Memory B cell (primary cell): ENCODE measurements at regions not wholly inside any gene's neighbourhood (a gene's known extent, or its start where the extent isn't known, plus 50 kb on each side); places are given as distances from the start of the nearest gene placed in this dataset.
A peak's percentile ranks its signal among the peaks of the same experiment; 100 is the strongest.

Source experiments
- ATAC-seq: fragments of 150-1000 bp; cut with Tn5 transposase; 2 replicates; pipeline ENCODE4 v1.10.0; 2021; ENCODE audit warnings: low read depth, mild to moderate bottlenecking, moderate library complexity
- DNase-seq, 2 donors: peaks; one replicate each; pipeline ENCODE4 v3.0.0; 2022; ENCODE audit warnings: low spot score in 2 of 2
- H3K27ac Mint-ChIP-seq: one replicate; pipeline ENCODE4 v1.8.0; 2022; ENCODE audit warnings: mild to moderate bottlenecking, moderate library complexity, mixed read lengths
- H3K27me3 Mint-ChIP-seq: one replicate; pipeline ENCODE4 v1.8.0; 2022; ENCODE audit warnings: mixed read lengths
- H3K36me3 Mint-ChIP-seq: one replicate; pipeline ENCODE4 v1.8.0; 2022; ENCODE audit warnings: mild to moderate bottlenecking, mixed read lengths
- H3K4me1 Mint-ChIP-seq: one replicate; pipeline ENCODE4 v1.8.0; 2022; ENCODE audit warnings: mixed read lengths
- H3K4me3 Mint-ChIP-seq: one replicate; pipeline ENCODE4 v1.8.0; 2022; ENCODE audit warnings: mild to moderate bottlenecking, moderate library complexity, mixed read lengths
- H3K9me3 Mint-ChIP-seq: one replicate; pipeline ENCODE4 v1.8.0; 2022; ENCODE audit warnings: mixed read lengths

GRCh38 chr12:124386661-124387527 is 92.0 kb downstream of the RFLNA start:
- DNase-seq (no peak), ATAC-seq (no peak)
- Mint-ChIP-seq H3K36me3 (no peaks in the 10 kb centered on the region), H3K27ac (no peak overlapping the region), H3K4me3 (no peak overlapping the region), H3K4me1 (peaks cover 17% of the 10 kb centered on the region), H3K9me3 (no peaks in the 10 kb centered on the region), H3K27me3 (no peaks in the 10 kb centered on the region)

- no peaks in the 10 kb centered on the region for H3K9me3 Mint-ChIP-seq
- DNase-seq = no peak
Observed at GRCh38 chr12:124386059-124386458, 91.2 kb downstream of the RFLNA start.

GRCh38 chr12:124385219-124385969 is 90.5 kb downstream of the RFLNA start:
- no peaks in the 10 kb centered on the region for H3K9me3 Mint-ChIP-seq
- H3K27ac Mint-ChIP-seq = no peak overlapping the region
- peaks cover 5% of the 10 kb centered on the region for H3K36me3 Mint-ChIP-seq
- ATAC-seq = no peak
- H3K27me3 Mint-ChIP-seq = no peaks in the 10 kb centered on the region
- H3K4me3 Mint-ChIP-seq = no peak overlapping the region
- no peak for DNase-seq
- H3K4me1 Mint-ChIP-seq = peaks cover 13% of the 10 kb centered on the region

More at GRCh38 chr12:124386059-124386458, 91.2 kb downstream of the RFLNA start:
- Mint-ChIP-seq H3K27me3 (no peaks in the 10 kb centered on the region), H3K27ac (no peak overlapping the region), H3K4me3 (no peak overlapping the region), H3K36me3 (peaks cover 3% of the 10 kb centered on the region), H3K4me1 (peaks cover 14% of the 10 kb centered on the region)
- no peak for ATAC-seq

- Mint-ChIP-seq H3K36me3 (peaks cover 7% of the 10 kb centered on the region), H3K27ac (no peak overlapping the region), H3K9me3 (no peaks in the 10 kb centered on the region), H3K27me3 (no peaks in the 10 kb centered on the region), H3K4me3 (no peak overlapping the region), H3K4me1 (peaks cover 7% of the 10 kb centered on the region)
- DNase-seq (no peak), ATAC-seq (no peak)
Observed at GRCh38 chr12:124384299-124384894, 89.5 kb downstream of the RFLNA start.

- Mint-ChIP-seq H3K4me3 (no peak overlapping the region), H3K36me3 (peaks cover 10% of the 10 kb centered on the region), H3K27ac (no peak overlapping the region), H3K27me3 (no peaks in the 10 kb centered on the region), H3K4me1 (peaks cover 7% of the 10 kb centered on the region), H3K9me3 (no peaks in the 10 kb centered on the region)
- ATAC-seq = no peak
- no peak for DNase-seq
Observed at GRCh38 chr12:124383028-124383427, 88.1 kb downstream of the RFLNA start.

GRCh38 chr12:124381456-124382296 is 86.8 kb downstream of the RFLNA start:
- H3K36me3 Mint-ChIP-seq = peaks cover 12% of the 10 kb centered on the region
- no peaks in the 10 kb centered on the region for H3K9me3 Mint-ChIP-seq
- no peaks in the 10 kb centered on the region for H3K27me3 Mint-ChIP-seq
- H3K4me1 Mint-ChIP-seq = peaks cover 7% of the 10 kb centered on the region
- no peak overlapping the region for H3K4me3 Mint-ChIP-seq
- no peak overlapping the region for H3K27ac Mint-ChIP-seq
- DNase-seq = no peak
- ATAC-seq = no peak

DNA sequence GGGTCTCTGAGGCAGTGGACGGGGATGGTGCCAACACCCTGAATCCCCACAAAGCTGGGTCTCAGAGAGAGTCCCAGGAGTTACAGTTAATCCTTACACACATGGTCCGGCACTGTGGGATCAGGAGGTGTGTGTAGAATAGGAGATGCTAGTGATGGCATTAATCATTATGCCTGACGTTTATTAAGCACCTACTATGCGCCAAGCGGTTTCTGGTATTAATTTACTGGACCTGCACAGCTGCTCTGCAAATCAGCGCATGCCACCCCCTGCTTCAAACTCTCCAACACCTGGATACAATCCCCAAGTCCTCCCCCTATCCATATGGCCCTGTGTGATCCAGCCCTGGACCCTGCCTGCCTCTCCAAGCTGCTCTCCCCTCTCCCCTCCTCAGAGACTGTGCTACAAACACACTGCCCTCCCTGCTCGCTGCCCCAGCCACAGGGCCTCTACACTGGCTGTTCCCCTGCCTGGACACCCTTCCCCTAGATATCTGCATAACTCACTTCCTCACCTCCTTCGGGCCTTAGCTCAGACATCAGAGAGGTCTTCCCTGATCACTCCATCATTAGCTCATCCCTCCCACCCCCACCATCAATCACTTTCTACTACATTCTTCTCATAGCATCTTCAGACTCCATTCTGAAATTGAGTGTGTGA is 86.0 kb downstream of the RFLNA start:
- H3K27me3 Mint-ChIP-seq = no peaks in the 10 kb centered on the region
- peak overlapping the region; percentile 28 for H3K27ac Mint-ChIP-seq
- H3K36me3 Mint-ChIP-seq = peaks cover 12% of the 10 kb centered on the region
- no peak for DNase-seq
- H3K4me3 Mint-ChIP-seq = no peak overlapping the region
- ATAC-seq = no peak
- peaks cover 9% of the 10 kb centered on the region for H3K4me1 Mint-ChIP-seq
- no peaks in the 10 kb centered on the region for H3K9me3 Mint-ChIP-seq

DNA sequence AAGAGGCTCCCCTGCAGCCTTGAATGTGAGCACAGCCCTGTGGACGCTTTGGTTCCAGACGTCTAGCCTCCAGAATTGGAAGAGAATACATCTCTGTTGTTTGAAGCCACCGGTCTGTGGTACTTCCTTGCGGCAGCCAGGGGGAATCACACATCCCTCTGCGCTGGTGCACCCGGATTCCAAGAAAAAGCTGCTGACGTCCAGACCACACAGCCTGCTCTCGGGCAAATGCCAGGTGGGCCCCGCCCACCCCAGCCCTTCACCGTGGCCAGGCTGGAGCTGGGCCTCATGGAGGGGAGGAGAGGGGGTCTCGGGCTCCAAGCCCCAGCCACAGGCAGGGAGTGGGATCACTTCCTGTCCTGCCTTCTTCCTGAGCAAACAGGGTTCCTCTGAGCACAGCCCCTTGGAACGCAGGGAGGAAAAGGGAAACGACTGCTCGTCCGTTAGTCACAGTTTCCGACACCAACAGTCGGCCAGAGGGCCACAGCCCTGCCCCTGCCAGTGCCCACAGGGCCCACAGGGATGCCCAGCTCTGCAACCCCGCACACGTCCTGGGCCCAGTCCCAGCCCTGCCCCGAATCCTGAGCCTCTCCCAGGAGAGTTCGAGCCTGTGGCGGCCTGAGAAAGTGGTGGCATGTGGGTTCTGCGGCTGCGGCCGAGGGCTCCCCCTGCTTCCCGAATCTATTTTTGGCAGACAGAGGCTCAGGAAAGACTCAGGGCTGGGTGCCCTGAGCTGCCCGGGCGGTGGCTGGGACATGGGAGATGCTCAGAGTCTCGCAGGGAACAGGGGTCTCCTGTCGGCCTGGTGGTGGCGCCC is 85.3 kb downstream of the RFLNA start:
- no peak overlapping the region for H3K27ac Mint-ChIP-seq

GRCh38 chr12:124379379-124379937 is 84.6 kb downstream of the RFLNA start:
- H3K9me3 Mint-ChIP-seq = no peaks in the 10 kb centered on the region
- H3K27me3 Mint-ChIP-seq = no peaks in the 10 kb centered on the region
- H3K4me3 Mint-ChIP-seq = no peak overlapping the region
- H3K36me3 Mint-ChIP-seq = peaks cover 12% of the 10 kb centered on the region
- no peak overlapping the region for H3K27ac Mint-ChIP-seq
- ATAC-seq (no peak), DNase-seq (no peak)
- H3K4me1 Mint-ChIP-seq = peaks cover 9% of the 10 kb centered on the region

More for the DNA sequence above, 85.3 kb downstream of the RFLNA start:
- H3K9me3 Mint-ChIP-seq = no peaks in the 10 kb centered on the region
- H3K4me3 Mint-ChIP-seq = no peak overlapping the region
- H3K27me3 Mint-ChIP-seq = no peaks in the 10 kb centered on the region
- peaks cover 12% of the 10 kb centered on the region for H3K36me3 Mint-ChIP-seq
- no peak for DNase-seq
- H3K4me1 Mint-ChIP-seq = peaks cover 9% of the 10 kb centered on the region
- ATAC-seq = no peak

GRCh38 chr12:124378926-124379325 is 84.0 kb downstream of the RFLNA start:
- no peak for DNase-seq
- Mint-ChIP-seq H3K9me3 (no peaks in the 10 kb centered on the region), H3K27me3 (no peaks in the 10 kb centered on the region), H3K4me1 (peaks cover 9% of the 10 kb centered on the region), H3K36me3 (peaks cover 12% of the 10 kb centered on the region), H3K27ac (peak overlapping the region; percentile 26), H3K4me3 (no peak overlapping the region)
- no peak for ATAC-seq

DNA sequence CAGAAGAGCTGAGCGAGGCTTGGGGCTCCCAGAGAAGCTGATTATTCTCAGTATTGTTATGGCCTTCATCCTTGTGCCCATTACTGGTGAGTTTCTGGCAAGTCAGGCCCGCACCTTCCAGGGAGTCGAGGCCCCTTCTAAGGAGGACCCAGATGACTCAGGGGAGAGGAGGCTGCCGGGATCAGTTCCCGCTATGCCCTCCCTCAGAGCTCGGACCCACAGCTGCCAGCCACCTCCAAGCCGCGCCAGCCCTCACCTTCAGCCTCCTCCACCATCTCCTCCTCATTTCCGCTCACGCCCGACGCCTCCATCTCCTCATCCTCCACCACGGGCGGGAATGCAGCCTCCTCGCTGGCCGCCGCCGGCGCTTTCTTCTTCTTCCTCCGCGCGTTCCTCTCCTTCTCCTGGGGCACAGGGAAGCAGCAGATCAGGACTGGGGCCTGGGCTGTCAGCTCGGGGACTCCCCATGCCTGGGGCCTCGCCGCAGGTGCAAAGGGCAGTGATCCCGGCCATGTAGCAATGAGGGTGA is 83.2 kb downstream of the RFLNA start:
- DNase-seq (no peak), ATAC-seq (no peak)
- Mint-ChIP-seq H3K27ac (peak overlapping the region; percentile 54), H3K4me3 (no peak overlapping the region), H3K27me3 (no peaks in the 10 kb centered on the region), H3K4me1 (peaks cover 9% of the 10 kb centered on the region), H3K36me3 (peaks cover 12% of the 10 kb centered on the region), H3K9me3 (no peaks in the 10 kb centered on the region)

DNA sequence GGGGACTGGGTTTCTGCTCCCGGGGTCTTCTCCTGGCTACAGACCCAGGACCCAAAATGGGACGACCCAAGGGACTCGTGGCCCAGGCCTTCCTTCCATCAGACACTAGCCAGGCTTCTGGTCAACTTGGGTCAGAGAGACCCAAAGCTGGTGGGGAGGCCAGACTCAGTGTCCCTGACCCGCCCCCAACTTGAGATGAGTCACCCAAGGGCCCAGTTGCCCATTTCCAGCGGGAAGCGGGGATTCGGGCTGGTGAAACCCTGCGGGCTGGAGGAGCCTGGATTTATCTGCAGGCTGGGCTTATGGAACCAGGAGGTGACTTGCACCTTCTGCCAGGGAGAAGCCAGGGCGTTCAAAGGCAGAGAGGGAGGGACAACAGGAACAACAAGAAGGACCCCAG is 81.5 kb downstream of the RFLNA start:
- DNase-seq (no peak), ATAC-seq (no peak)
- Mint-ChIP-seq H3K36me3 (peaks cover 14% of the 10 kb centered on the region), H3K27me3 (no peaks in the 10 kb centered on the region), H3K27ac (no peak overlapping the region), H3K4me1 (peaks cover 7% of the 10 kb centered on the region), H3K4me3 (no peak overlapping the region), H3K9me3 (no peaks in the 10 kb centered on the region)
